Uterus (tissue), 3 donors: ENCODE measurements at regions not wholly inside any gene's neighbourhood (a gene's known extent, or its start where the extent isn't known, plus 50 kb on each side); places are given as distances from the start of the nearest gene placed in this dataset.
"Not testable (repeated sequence)": the region's sequence is repeated elsewhere in the genome, so short reads cannot be mapped to it uniquely, and the experiment has no call there.

ENCODE experiments used
- DNase-seq, 2 donors: peaks; one replicate each; pipeline ENCODE4 v3.0.0-alpha.2; 2019 to 2020
- H3K27ac ChIP-seq, 2 donors: fragments of 200-600 bp; sonication (generic); 1 replicate in 1 of 2; 2 replicates in 1 of 2; pipeline ENCODE4 v1.5.1; 2016 to 2018
- H3K27me3 ChIP-seq, 2 donors: fragments of 200-600 bp; sonication (generic); one replicate each; pipeline ENCODE4 v1.5.1; 2018 to 2019; ENCODE audit warnings: control low read depth in 1 of 2
- H3K36me3 ChIP-seq, 2 donors: fragments of 200-600 bp; sonication (generic); one replicate each; pipeline ENCODE4 v1.5.1; 2019; ENCODE audit warnings: control low read depth in 1 of 2
- H3K4me1 ChIP-seq, 2 donors: fragments of 200-600 bp; sonication (generic); one replicate each; pipeline ENCODE4 v1.5.1; 2018 to 2019; ENCODE audit warnings: control low read depth in 1 of 2
- H3K4me3 ChIP-seq, 2 donors: fragments of 200-600 bp; sonication (generic); 1 replicate in 1 of 2; 2 replicates in 1 of 2; pipeline ENCODE4 v1.5.1; 2018 to 2019; ENCODE audit warnings: mild to moderate bottlenecking in 1 of 2
- H3K9me3 ChIP-seq, 2 donors: fragments of 200-600 bp; sonication (generic); one replicate each; pipeline ENCODE4 v1.5.1; 2019; ENCODE audit warnings: control low read depth in 1 of 2
- CTCF ChIP-seq, 4 experiments: fragments of 200-600 bp in 2 of 4; fragments of 450-650 bp in 2 of 4; sonication (generic) in 2 of 4; IDR thresholded peaks; one replicate each; pipeline ENCODE4 v1.5.1; 2016 to 2019; ENCODE audit warnings: antibody characterized with exemption in 4 of 4, mild to moderate bottlenecking in 2 of 4, moderate library complexity in 1 of 4
- POLR2A ChIP-seq, 2 donors: fragments of 450-650 bp; IDR thresholded peaks; one replicate each; pipeline ENCODE4 v1.6.1; 2016; ENCODE audit warnings: antibody characterized with exemption in 2 of 2, mild to moderate bottlenecking in 1 of 2, moderate library complexity in 1 of 2
- intact Hi-C: fragments of 100-400 bp; cut with DNase I; formaldehyde crosslinking; loops from one replicate; pipeline ENCODE4 v1.15.1; 2023; ENCODE audit warnings: low total_unique reads
- donor health status: DM: yes; HTN: yes; CAD: no.

GRCh38 chr6:115067690-115068447 is 725.0 kb upstream of the HS3ST5 start:
- no peak for DNase-seq
- intact Hi-C loops, result no loop called here
- Histone ChIP-seq H3K27ac (no peak overlapping the region), H3K4me3 (no peak overlapping the region), H3K36me3 (no peaks in the 10 kb centered on the region), H3K27me3 (no peaks in the 10 kb centered on the region), H3K4me1 (no peaks in the 10 kb centered on the region), H3K9me3 (no peaks in the 10 kb centered on the region)
- TF ChIP-seq POLR2A (IDR thresholded peaks at IDR 0.05), result no peak
- no peak for TF ChIP-seq CTCF (IDR thresholded peaks at IDR 0.05)

GRCh38 chr6:115064680-115065079 is 721.9 kb upstream of the HS3ST5 start:
- DNase-seq, result no peak
- no peak overlapping the region for H3K27ac ChIP-seq
- H3K9me3 ChIP-seq, result no peaks in the 10 kb centered on the region
- no peak overlapping the region for H3K4me3 ChIP-seq
- H3K4me1 ChIP-seq, result no peaks in the 10 kb centered on the region
- H3K36me3 ChIP-seq, result no peaks in the 10 kb centered on the region
- intact Hi-C loops, result no loop called here
- no peaks in the 10 kb centered on the region for H3K27me3 ChIP-seq
- no peak for TF ChIP-seq CTCF (IDR thresholded peaks at IDR 0.05)
- TF ChIP-seq POLR2A (IDR thresholded peaks at IDR 0.05), result no peak

GRCh38 chr6:115060581-115060980 is 717.8 kb upstream of the HS3ST5 start:
- no peak for DNase-seq
- no peak for TF ChIP-seq CTCF (IDR thresholded peaks at IDR 0.05)
- TF ChIP-seq POLR2A (IDR thresholded peaks at IDR 0.05), result no peak
- H3K27me3 ChIP-seq, result no peaks in the 10 kb centered on the region
- H3K4me1 ChIP-seq, result no peaks in the 10 kb centered on the region
- intact Hi-C loops, result no loop called here
- H3K9me3 ChIP-seq, result no peaks in the 10 kb centered on the region
- no peaks in the 10 kb centered on the region for H3K36me3 ChIP-seq
- H3K4me3 ChIP-seq, result no peak overlapping the region
- no peak overlapping the region for H3K27ac ChIP-seq

GRCh38 chr6:115058414-115059211 is 715.8 kb upstream of the HS3ST5 start:
- H3K9me3 ChIP-seq, result no peaks in the 10 kb centered on the region
- no peak for DNase-seq
- H3K27ac ChIP-seq, result no peak overlapping the region
- no peaks in the 10 kb centered on the region for H3K4me1 ChIP-seq
- no peak overlapping the region for H3K4me3 ChIP-seq
- no peaks in the 10 kb centered on the region for H3K27me3 ChIP-seq
- intact Hi-C loops, result no loop called here
- TF ChIP-seq CTCF (IDR thresholded peaks at IDR 0.05), result no peak
- no peak for TF ChIP-seq POLR2A (IDR thresholded peaks at IDR 0.05)
- H3K36me3 ChIP-seq, result no peaks in the 10 kb centered on the region

- Histone ChIP-seq H3K4me3 (no peak overlapping the region), H3K4me1 (no peaks in the 10 kb centered on the region), H3K9me3 (no peaks in the 10 kb centered on the region), H3K36me3 (no peaks in the 10 kb centered on the region), H3K27ac (no peak overlapping the region), H3K27me3 (no peaks in the 10 kb centered on the region)
- TF ChIP-seq POLR2A (IDR thresholded peaks at IDR 0.05) (no peak), CTCF (IDR thresholded peaks at IDR 0.05) (no peak)
- intact Hi-C loops, result no loop called here
- no peak for DNase-seq
Observed at GRCh38 chr6:115055579-115055978, 712.8 kb upstream of the HS3ST5 start.

- H3K27ac ChIP-seq, H3K36me3 ChIP-seq, H3K9me3 ChIP-seq, H3K27me3 ChIP-seq, H3K4me1 ChIP-seq, DNase-seq, H3K4me3 ChIP-seq, intact Hi-C loops: not testable (repeated sequence)
Observed at GRCh38 chr6:115054242-115054641, 711.4 kb upstream of the HS3ST5 start.
